BLaER1 (cell line): ENCODE measurements at regions not wholly inside any gene's neighbourhood (a gene's known extent, or its start where the extent isn't known, plus 50 kb on each side); places are given as distances from the start of the nearest gene placed in this dataset.
"Not testable (repeated sequence)": the region's sequence is repeated elsewhere in the genome, so short reads cannot be mapped to it uniquely, and the experiment has no call there.

ENCODE experiments used
- H3K27ac ChIP-seq: shearing (Covaris generic); formaldehyde crosslinking; 2 replicates; pipeline ENCODE4 v1.8.1; 2022
- H3K27me3 ChIP-seq: shearing (Covaris generic); formaldehyde crosslinking; 2 replicates; pipeline ENCODE4 v1.8.1; 2022
- H3K36me3 ChIP-seq: shearing (Covaris generic); formaldehyde crosslinking; 2 replicates; pipeline ENCODE4 v1.8.1; 2022
- H3K4me1 ChIP-seq: shearing (Covaris generic); formaldehyde crosslinking; 2 replicates; pipeline ENCODE4 v1.8.1; 2022
- H3K4me2 ChIP-seq: shearing (Covaris generic); formaldehyde crosslinking; 2 replicates; pipeline ENCODE4 v1.8.1; 2022
- H3K4me3 ChIP-seq: shearing (Covaris generic); formaldehyde crosslinking; 2 replicates; pipeline ENCODE4 v1.8.1; 2022
- H3K9ac ChIP-seq: shearing (Covaris generic); formaldehyde crosslinking; 2 replicates; pipeline ENCODE4 v1.8.1; 2022
- H3K9me3 ChIP-seq: shearing (Covaris generic); formaldehyde crosslinking; 2 replicates; pipeline ENCODE4 v1.8.1; 2022
- H4K20me1 ChIP-seq: shearing (Covaris generic); formaldehyde crosslinking; 2 replicates; pipeline ENCODE4 v1.8.1; 2022
- Cebpa-rat ChIP-seq: shearing (Covaris generic); IDR thresholded peaks from 2 replicates; pipeline ENCODE4 v1.8.1; 2022

GRCh38 chr6:137571854-137572253 is 77.7 kb upstream of the OLIG3 start:
- Histone ChIP-seq H3K4me3 (no peak overlapping the region), H3K27ac (no peak overlapping the region), H3K4me1 (peaks cover 8% of the 10 kb centered on the region), H3K9me3 (no peaks in the 10 kb centered on the region), H4K20me1 (no peaks in the 10 kb centered on the region), H3K4me2 (no peak overlapping the region), H3K9ac (no peak overlapping the region), H3K36me3 (no peaks in the 10 kb centered on the region), H3K27me3 (no peaks in the 10 kb centered on the region)
- TF ChIP-seq Cebpa-rat, result no peak

GRCh38 chr6:137573739-137574138 is 79.5 kb upstream of the OLIG3 start:
- H3K4me1 ChIP-seq, result no peaks in the 10 kb centered on the region
- no peak overlapping the region for H3K27ac ChIP-seq
- no peak for TF ChIP-seq Cebpa-rat
- H3K4me3 ChIP-seq, result no peak overlapping the region
- no peaks in the 10 kb centered on the region for H3K27me3 ChIP-seq
- H3K9me3 ChIP-seq, result no peaks in the 10 kb centered on the region
- H3K4me2 ChIP-seq, result no peak overlapping the region
- H3K36me3 ChIP-seq, result no peaks in the 10 kb centered on the region
- no peak overlapping the region for H3K9ac ChIP-seq
- H4K20me1 ChIP-seq, result no peaks in the 10 kb centered on the region

GRCh38 chr6:137579612-137580011 is 85.4 kb upstream of the OLIG3 start:
- Histone ChIP-seq H3K4me1 (peaks cover 9% of the 10 kb centered on the region; the same call in 1 of the 2 replicates), H3K27me3 (no peaks in the 10 kb centered on the region), H3K27ac (no peak overlapping the region), H3K4me2 (no peak overlapping the region), H3K9ac (no peak overlapping the region), H4K20me1 (no peaks in the 10 kb centered on the region), H3K36me3 (no peaks in the 10 kb centered on the region), H3K4me3 (no peak overlapping the region), H3K9me3 (no peaks in the 10 kb centered on the region)
- TF ChIP-seq Cebpa-rat, result no peak

GRCh38 chr6:137581019-137581707 is 87.0 kb upstream of the OLIG3 start:
- no peak overlapping the region for H3K4me3 ChIP-seq
- no peak overlapping the region; the same call in 1 of the 2 replicates for H3K4me2 ChIP-seq
- H3K36me3 ChIP-seq, result no peaks in the 10 kb centered on the region
- H3K9ac ChIP-seq, result no peak overlapping the region
- peaks cover 9% of the 10 kb centered on the region; the same call in 1 of the 2 replicates for H3K4me1 ChIP-seq
- H3K27me3 ChIP-seq, result no peaks in the 10 kb centered on the region
- no peaks in the 10 kb centered on the region for H3K9me3 ChIP-seq
- no peak overlapping the region for H3K27ac ChIP-seq
- no peak for TF ChIP-seq Cebpa-rat
- no peaks in the 10 kb centered on the region for H4K20me1 ChIP-seq

GRCh38 chr6:137583519-137583918 is 89.3 kb upstream of the OLIG3 start:
- not testable (repeated sequence) for H3K9ac ChIP-seq, H3K27me3 ChIP-seq, H3K4me1 ChIP-seq, H4K20me1 ChIP-seq, H3K36me3 ChIP-seq, H3K4me2 ChIP-seq, H3K4me3 ChIP-seq, H3K27ac ChIP-seq, H3K9me3 ChIP-seq

GRCh38 chr6:137588472-137588871 is 94.3 kb upstream of the OLIG3 start:
- no peaks in the 10 kb centered on the region for H4K20me1 ChIP-seq
- H3K36me3 ChIP-seq, result no peaks in the 10 kb centered on the region
- H3K27me3 ChIP-seq, result no peaks in the 10 kb centered on the region
- H3K4me1 ChIP-seq, result no peaks in the 10 kb centered on the region
- H3K27ac ChIP-seq, result no peak overlapping the region
- peaks cover 29% of the 10 kb centered on the region for H3K9me3 ChIP-seq
- no peak overlapping the region for H3K4me2 ChIP-seq
- no peak for TF ChIP-seq Cebpa-rat
- no peak overlapping the region for H3K4me3 ChIP-seq
- no peak overlapping the region for H3K9ac ChIP-seq

GRCh38 chr6:137589067-137589848 is 95.1 kb upstream of the OLIG3 start:
- Histone ChIP-seq H3K4me3 (no peak overlapping the region), H3K27ac (no peak overlapping the region), H3K9ac (no peak overlapping the region), H3K9me3 (peaks cover 30% of the 10 kb centered on the region), H3K4me2 (no peak overlapping the region), H4K20me1 (no peaks in the 10 kb centered on the region), H3K27me3 (no peaks in the 10 kb centered on the region), H3K36me3 (no peaks in the 10 kb centered on the region), H3K4me1 (no peaks in the 10 kb centered on the region)
- TF ChIP-seq Cebpa-rat, result 0 out of 2 replicates have a peak, but pooled peaks have one; percentile 18

GRCh38 chr6:137590684-137591083 is 96.5 kb upstream of the OLIG3 start:
- Histone ChIP-seq H3K27ac (no peak overlapping the region), H3K4me1 (no peaks in the 10 kb centered on the region), H3K9me3 (peaks cover 35% of the 10 kb centered on the region), H4K20me1 (no peaks in the 10 kb centered on the region), H3K9ac (no peak overlapping the region), H3K36me3 (no peaks in the 10 kb centered on the region), H3K4me2 (no peak overlapping the region), H3K4me3 (no peak overlapping the region), H3K27me3 (no peaks in the 10 kb centered on the region)
- no peak for TF ChIP-seq Cebpa-rat

- no peak overlapping the region for H3K27ac ChIP-seq
- no peak overlapping the region for H3K9ac ChIP-seq
- H3K4me3 ChIP-seq, result no peak overlapping the region
- no peaks in the 10 kb centered on the region for H3K36me3 ChIP-seq
- no peaks in the 10 kb centered on the region for H4K20me1 ChIP-seq
- no peaks in the 10 kb centered on the region for H3K27me3 ChIP-seq
- no peaks in the 10 kb centered on the region for H3K9me3 ChIP-seq
- no peaks in the 10 kb centered on the region for H3K4me1 ChIP-seq
- TF ChIP-seq Cebpa-rat, result no peak
- no peak overlapping the region for H3K4me2 ChIP-seq
These were observed 107.3 kb upstream of the OLIG3 start for GRCh38 chr6:137601471-137601870.

GRCh38 chr6:137602313-137603197 is 108.4 kb upstream of the OLIG3 start:
- H3K4me3 ChIP-seq, result no peak overlapping the region
- no peak overlapping the region for H3K27ac ChIP-seq
- no peaks in the 10 kb centered on the region for H4K20me1 ChIP-seq
- H3K9ac ChIP-seq, result no peak overlapping the region
- H3K9me3 ChIP-seq, result no peaks in the 10 kb centered on the region
- H3K27me3 ChIP-seq, result no peaks in the 10 kb centered on the region
- no peaks in the 10 kb centered on the region for H3K36me3 ChIP-seq
- no peak overlapping the region for H3K4me2 ChIP-seq
- no peaks in the 10 kb centered on the region for H3K4me1 ChIP-seq
- TF ChIP-seq Cebpa-rat, result no peak
